ENCODE measurements at regions not wholly inside any gene's neighbourhood (a gene's known extent, or its start where the extent isn't known, plus 50 kb on each side); places are given as distances from the start of the nearest gene placed in this dataset.

- no peak overlapping the region for H3K9ac ChIP-seq (ENCODE audit: low read length)
- H4K8ac ChIP-seq (ENCODE audit: low read depth, low read length): no peak overlapping the region
- H3K4me3 ChIP-seq (ENCODE audit: low read depth, low read length): no peak overlapping the region
- H3K4ac ChIP-seq (ENCODE audit: low read depth, low read length): no peak overlapping the region
- no CpG with 5 or more reads among the region's 1 CpG for WGBS (ENCODE audit: extremely low coverage, insufficient coverage, insufficient read length)
- no peaks in the 10 kb centered on the region for H3K4me1 ChIP-seq (ENCODE audit: control insufficient read depth in 1 of 2, insufficient read depth in 2 of 2, low read length in 2 of 2)
- no peaks in the 10 kb centered on the region for H3K27me3 ChIP-seq (ENCODE audit: insufficient read depth, low read length)
- no peak overlapping the region for H3K18ac ChIP-seq (ENCODE audit: low read length)
- H4K12ac ChIP-seq (ENCODE audit: low read depth, low read length): no peak overlapping the region
- H3K79me2 ChIP-seq (ENCODE audit: control insufficient read depth, insufficient read depth, low read length, poor library complexity): no peaks in the 10 kb centered on the region
- H2BK12ac ChIP-seq (ENCODE audit: low read length): no peak overlapping the region
- no peaks in the 10 kb centered on the region for H3K9me3 ChIP-seq (ENCODE audit: insufficient read depth, low read depth, low read length)
- H3K79me1 ChIP-seq (ENCODE audit: low read length): no peaks in the 10 kb centered on the region
- no peak overlapping the region for H2AFZ ChIP-seq (ENCODE audit: insufficient read depth, low read length, poor library complexity)
- H2BK5ac ChIP-seq (ENCODE audit: low read depth, low read length, poor library complexity): no peak overlapping the region
- no peak for DNase-seq
- no peak overlapping the region for H3K23ac ChIP-seq (ENCODE audit: low read length)
- H3K14ac ChIP-seq (ENCODE audit: low read length): no peak overlapping the region
- no peak overlapping the region for H3K4me2 ChIP-seq (ENCODE audit: low read length)
- no peaks in the 10 kb centered on the region for H3K36me3 ChIP-seq (ENCODE audit: control insufficient read depth in 1 of 2, insufficient read depth in 2 of 2, low read length in 2 of 2)
- no peak overlapping the region for H4K91ac ChIP-seq (ENCODE audit: low read depth, low read length)
- H3K27ac ChIP-seq (ENCODE audit: low read depth, low read length): no peak overlapping the region
- H2BK120ac ChIP-seq (ENCODE audit: insufficient read depth, low read length, poor library complexity): no peak overlapping the region
- H2AK5ac ChIP-seq (ENCODE audit: low read length): no peak overlapping the region
Observed at GRCh38 chr4:157779081-157779480, 393.7 kb downstream of the GASK1B start.

- DNase-seq: no peak
- H3K4me2 ChIP-seq (ENCODE audit: low read length): no peak overlapping the region
- H2AFZ ChIP-seq (ENCODE audit: insufficient read depth, low read length, poor library complexity): no peak overlapping the region
- no peak overlapping the region for H3K9ac ChIP-seq (ENCODE audit: low read length)
- no peaks in the 10 kb centered on the region for H3K36me3 ChIP-seq (ENCODE audit: control insufficient read depth in 1 of 2, insufficient read depth in 2 of 2, low read length in 2 of 2)
- no peak overlapping the region for H2BK12ac ChIP-seq (ENCODE audit: low read length)
- no peak overlapping the region for H4K12ac ChIP-seq (ENCODE audit: low read depth, low read length)
- no peaks in the 10 kb centered on the region for H3K79me1 ChIP-seq (ENCODE audit: low read length)
- no peak overlapping the region for H2BK5ac ChIP-seq (ENCODE audit: low read depth, low read length, poor library complexity)
- no peak overlapping the region for H3K4ac ChIP-seq (ENCODE audit: low read depth, low read length)
- no peak overlapping the region for H4K91ac ChIP-seq (ENCODE audit: low read depth, low read length)
- H2BK120ac ChIP-seq (ENCODE audit: insufficient read depth, low read length, poor library complexity): no peak overlapping the region
- H3K14ac ChIP-seq (ENCODE audit: low read length): no peak overlapping the region
- H3K27me3 ChIP-seq (ENCODE audit: insufficient read depth, low read length): no peaks in the 10 kb centered on the region
- no peaks in the 10 kb centered on the region for H3K9me3 ChIP-seq (ENCODE audit: insufficient read depth, low read depth, low read length)
- H2AK5ac ChIP-seq (ENCODE audit: low read length): no peak overlapping the region
- H3K23ac ChIP-seq (ENCODE audit: low read length): no peak overlapping the region
- no peaks in the 10 kb centered on the region for H3K4me1 ChIP-seq (ENCODE audit: control insufficient read depth in 1 of 2, insufficient read depth in 2 of 2, low read length in 2 of 2)
- H3K4me3 ChIP-seq (ENCODE audit: low read depth, low read length): no peak overlapping the region
- no peak overlapping the region for H4K8ac ChIP-seq (ENCODE audit: low read depth, low read length)
- H3K79me2 ChIP-seq (ENCODE audit: control insufficient read depth, insufficient read depth, low read length, poor library complexity): no peaks in the 10 kb centered on the region
- WGBS (ENCODE audit: extremely low coverage, insufficient coverage, insufficient read length): no CpG with 5 or more reads among the region's 1 CpG
- no peak overlapping the region for H3K27ac ChIP-seq (ENCODE audit: low read depth, low read length)
- H3K18ac ChIP-seq (ENCODE audit: low read length): no peak overlapping the region
Observed at GRCh38 chr4:157776930-157777528, 395.8 kb downstream of the GASK1B start.

- Histone ChIP-seq H3K27ac (ENCODE audit: low read depth, low read length) (no peak overlapping the region), H3K4me2 (ENCODE audit: low read length) (no peak overlapping the region), H3K18ac (ENCODE audit: low read length) (no peak overlapping the region)
Observed at GRCh38 chr4:157775971-157776370, 396.9 kb downstream of the GASK1B start.

GRCh38 chr4:157772907-157773306 lies 399.9 kb downstream of the GASK1B start:
- Histone ChIP-seq H3K27ac (ENCODE audit: low read depth, low read length) (no peak overlapping the region), H3K14ac (ENCODE audit: low read length) (no peak overlapping the region), H3K79me2 (ENCODE audit: control insufficient read depth, insufficient read depth, low read length, poor library complexity) (no peaks in the 10 kb centered on the region), H4K8ac (ENCODE audit: low read depth, low read length) (no peak overlapping the region), H3K9ac (ENCODE audit: low read length) (no peak overlapping the region), H2BK120ac (ENCODE audit: insufficient read depth, low read length, poor library complexity) (no peak overlapping the region), H3K4me2 (ENCODE audit: low read length) (no peak overlapping the region), H3K9me3 (ENCODE audit: insufficient read depth, low read depth, low read length) (no peaks in the 10 kb centered on the region), H2AFZ (ENCODE audit: insufficient read depth, low read length, poor library complexity) (no peak overlapping the region), H4K12ac (ENCODE audit: low read depth, low read length) (no peak overlapping the region), H3K36me3 (ENCODE audit: control insufficient read depth in 1 of 2, insufficient read depth in 2 of 2, low read length in 2 of 2) (no peaks in the 10 kb centered on the region), H3K79me1 (ENCODE audit: low read length) (no peaks in the 10 kb centered on the region), H3K27me3 (ENCODE audit: insufficient read depth, low read length) (no peaks in the 10 kb centered on the region), H2AK5ac (ENCODE audit: low read length) (no peak overlapping the region), H2BK12ac (ENCODE audit: low read length) (no peak overlapping the region), H3K23ac (ENCODE audit: low read length) (no peak overlapping the region), H3K4me1 (ENCODE audit: control insufficient read depth in 1 of 2, insufficient read depth in 2 of 2, low read length in 2 of 2) (no peaks in the 10 kb centered on the region), H4K91ac (ENCODE audit: low read depth, low read length) (no peak overlapping the region), H2BK5ac (ENCODE audit: low read depth, low read length, poor library complexity) (no peak overlapping the region), H3K4me3 (ENCODE audit: low read depth, low read length) (no peak overlapping the region), H3K18ac (ENCODE audit: low read length) (no peak overlapping the region), H3K4ac (ENCODE audit: low read depth, low read length) (no peak overlapping the region)
- DNase-seq: no peak
- WGBS (ENCODE audit: extremely low coverage, insufficient coverage, insufficient read length): no CpG with 5 or more reads among the region's 1 CpG

More at GRCh38 chr4:157775971-157776370, 396.9 kb downstream of the GASK1B start:
- Histone ChIP-seq H3K36me3 (ENCODE audit: control insufficient read depth in 1 of 2, insufficient read depth in 2 of 2, low read length in 2 of 2) (no peaks in the 10 kb centered on the region), H3K4ac (ENCODE audit: low read depth, low read length) (no peak overlapping the region), H3K27me3 (ENCODE audit: insufficient read depth, low read length) (no peaks in the 10 kb centered on the region), H2BK120ac (ENCODE audit: insufficient read depth, low read length, poor library complexity) (no peak overlapping the region), H4K8ac (ENCODE audit: low read depth, low read length) (no peak overlapping the region), H4K91ac (ENCODE audit: low read depth, low read length) (no peak overlapping the region), H3K9ac (ENCODE audit: low read length) (no peak overlapping the region), H3K79me1 (ENCODE audit: low read length) (no peaks in the 10 kb centered on the region), H2BK12ac (ENCODE audit: low read length) (no peak overlapping the region), H3K4me3 (ENCODE audit: low read depth, low read length) (no peak overlapping the region), H3K79me2 (ENCODE audit: control insufficient read depth, insufficient read depth, low read length, poor library complexity) (no peaks in the 10 kb centered on the region), H3K4me1 (ENCODE audit: control insufficient read depth in 1 of 2, insufficient read depth in 2 of 2, low read length in 2 of 2) (no peaks in the 10 kb centered on the region), H2AFZ (ENCODE audit: insufficient read depth, low read length, poor library complexity) (no peak overlapping the region), H2AK5ac (ENCODE audit: low read length) (no peak overlapping the region), H3K23ac (ENCODE audit: low read length) (no peak overlapping the region), H3K14ac (ENCODE audit: low read length) (no peak overlapping the region), H2BK5ac (ENCODE audit: low read depth, low read length, poor library complexity) (no peak overlapping the region), H4K12ac (ENCODE audit: low read depth, low read length) (no peak overlapping the region), H3K9me3 (ENCODE audit: insufficient read depth, low read depth, low read length) (no peaks in the 10 kb centered on the region)
- DNase-seq: no peak

All from trophoblast cell (in vitro differentiated cells and primary cell).